Smooth muscle cell (in vitro differentiated cells): ENCODE measurements at regions not wholly inside any gene's neighbourhood (a gene's known extent, or its start where the extent isn't known, plus 50 kb on each side); places are given as distances from the start of the nearest gene placed in this dataset.

ENCODE experiments used
- DNase-seq: peaks from one replicate; lab custom pipeline; 2025; ENCODE audit not compliant: unreplicated experiment; lab: John Stamatoyannopoulos, UW
- H2AFZ ChIP-seq: fragments of 200-600 bp; sonication (generic); 2 replicates; pipeline ENCODE4 v1.6.0; 2016; ENCODE audit warnings: antibody characterized with exemption, low read depth, mild to moderate bottlenecking
- H3F3A ChIP-seq: fragments of 200-600 bp; sonication (generic); 2 replicates; pipeline ENCODE4 v1.6.0; 2017; ENCODE audit warnings: antibody characterized with exemption, low read depth
- H3K27ac ChIP-seq: fragments of 200-600 bp; sonication (generic); 2 replicates; pipeline ENCODE4 v1.5.1; 2016; ENCODE audit warnings: low read depth, mild to moderate bottlenecking
- H3K27me3 ChIP-seq: fragments of 200-600 bp; sonication (generic); 2 replicates; pipeline ENCODE4 v1.6.1; 2016; ENCODE audit warnings: low read depth, mild to moderate bottlenecking
- H3K36me3 ChIP-seq: fragments of 200-600 bp; sonication (generic); 2 replicates; pipeline ENCODE4 v1.5.1; 2016; ENCODE audit warnings: low read depth
- H3K4me1 ChIP-seq: fragments of 200-600 bp; sonication (generic); 2 replicates; pipeline ENCODE4 v1.5.1; 2016; ENCODE audit warnings: low read depth
- H3K4me2 ChIP-seq: fragments of 200-600 bp; sonication (generic); 2 replicates; pipeline ENCODE4 v1.6.0; 2016; ENCODE audit warnings: mild to moderate bottlenecking
- H3K4me3 ChIP-seq: fragments of 200-600 bp; sonication (generic); 2 replicates; pipeline ENCODE4 v1.5.1; 2016; ENCODE audit warnings: mild to moderate bottlenecking
- H3K79me2 ChIP-seq: fragments of 200-600 bp; sonication (generic); 2 replicates; pipeline ENCODE4 v1.6.0; 2016; ENCODE audit warnings: low read depth, mild to moderate bottlenecking
- H3K9ac ChIP-seq: fragments of 200-600 bp; sonication (generic); 2 replicates; pipeline ENCODE4 v1.6.0; 2016; ENCODE audit warnings: low read depth
- H3K9me3 ChIP-seq: fragments of 200-600 bp; sonication (generic); replicated peaks from 2 replicates; pipeline ENCODE4 v1.5.1; 2016; ENCODE audit warnings: low read depth
- H4K20me1 ChIP-seq: fragments of 200-600 bp; sonication (generic); 2 replicates; pipeline ENCODE4 v1.6.0; 2016; ENCODE audit warnings: low read depth
- WGBS: methylation state at CpG from one replicate; pipeline ENCODE4 v1.1.7; 2016; ENCODE audit warnings: low lambda C conversion rate; 5-methylcytosine and 5-hydroxymethylcytosine counted together
- TF ChIP-seq, protein P1 (sequence below): fragments of 200-600 bp; sonication (generic); IDR thresholded peaks from 2 replicates; pipeline ENCODE4 v1.5.1; 2017; ENCODE audit warnings: borderline replicate concordance, mild to moderate bottlenecking, antibody characterized with exemption; ENCODE audit not compliant: insufficient read depth, poor library complexity, severe bottlenecking

GRCh38 chr5:117060099-117060498, 485.5 kb upstream of the SEMA6A start:
- Histone ChIP-seq H3K36me3 (no peaks in the 10 kb centered on the region), H3K4me2 (no peak overlapping the region), H3K27ac (no peak overlapping the region), H3K79me2 (no peaks in the 10 kb centered on the region), H4K20me1 (no peaks in the 10 kb centered on the region), H3K9ac (no peak overlapping the region), H3K4me3 (no peak overlapping the region), H3F3A (no peaks in the 10 kb centered on the region), H2AFZ (no peak overlapping the region), H3K4me1 (peaks cover 3% of the 10 kb centered on the region), H3K9me3 (no peaks in the 10 kb centered on the region), H3K27me3 (no peaks in the 10 kb centered on the region)
- TF ChIP-seq, protein P1, sequence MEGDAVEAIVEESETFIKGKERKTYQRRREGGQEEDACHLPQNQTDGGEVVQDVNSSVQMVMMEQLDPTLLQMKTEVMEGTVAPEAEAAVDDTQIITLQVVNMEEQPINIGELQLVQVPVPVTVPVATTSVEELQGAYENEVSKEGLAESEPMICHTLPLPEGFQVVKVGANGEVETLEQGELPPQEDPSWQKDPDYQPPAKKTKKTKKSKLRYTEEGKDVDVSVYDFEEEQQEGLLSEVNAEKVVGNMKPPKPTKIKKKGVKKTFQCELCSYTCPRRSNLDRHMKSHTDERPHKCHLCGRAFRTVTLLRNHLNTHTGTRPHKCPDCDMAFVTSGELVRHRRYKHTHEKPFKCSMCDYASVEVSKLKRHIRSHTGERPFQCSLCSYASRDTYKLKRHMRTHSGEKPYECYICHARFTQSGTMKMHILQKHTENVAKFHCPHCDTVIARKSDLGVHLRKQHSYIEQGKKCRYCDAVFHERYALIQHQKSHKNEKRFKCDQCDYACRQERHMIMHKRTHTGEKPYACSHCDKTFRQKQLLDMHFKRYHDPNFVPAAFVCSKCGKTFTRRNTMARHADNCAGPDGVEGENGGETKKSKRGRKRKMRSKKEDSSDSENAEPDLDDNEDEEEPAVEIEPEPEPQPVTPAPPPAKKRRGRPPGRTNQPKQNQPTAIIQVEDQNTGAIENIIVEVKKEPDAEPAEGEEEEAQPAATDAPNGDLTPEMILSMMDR = no peak
- no peak for DNase-seq
- 72% methylated on average over 1 of the region's 1 CpG for WGBS

- H3K9ac ChIP-seq = no peak overlapping the region
- peaks cover 3% of the 10 kb centered on the region for H3K4me1 ChIP-seq
- no peaks in the 10 kb centered on the region for H3F3A ChIP-seq
- H3K9me3 ChIP-seq = no peaks in the 10 kb centered on the region
- H3K27ac ChIP-seq = no peak overlapping the region
- no peaks in the 10 kb centered on the region for H4K20me1 ChIP-seq
- H3K36me3 ChIP-seq = no peaks in the 10 kb centered on the region
- H3K79me2 ChIP-seq = no peaks in the 10 kb centered on the region
- no peak overlapping the region for H3K4me2 ChIP-seq
- DNase-seq = no peak
- TF ChIP-seq, protein P1 = no peak
- no peak overlapping the region for H3K4me3 ChIP-seq
- no peaks in the 10 kb centered on the region for H3K27me3 ChIP-seq
- no peak overlapping the region for H2AFZ ChIP-seq
Observed at GRCh38 chr5:117058740-117059139, 484.1 kb upstream of the SEMA6A start.

DNA sequence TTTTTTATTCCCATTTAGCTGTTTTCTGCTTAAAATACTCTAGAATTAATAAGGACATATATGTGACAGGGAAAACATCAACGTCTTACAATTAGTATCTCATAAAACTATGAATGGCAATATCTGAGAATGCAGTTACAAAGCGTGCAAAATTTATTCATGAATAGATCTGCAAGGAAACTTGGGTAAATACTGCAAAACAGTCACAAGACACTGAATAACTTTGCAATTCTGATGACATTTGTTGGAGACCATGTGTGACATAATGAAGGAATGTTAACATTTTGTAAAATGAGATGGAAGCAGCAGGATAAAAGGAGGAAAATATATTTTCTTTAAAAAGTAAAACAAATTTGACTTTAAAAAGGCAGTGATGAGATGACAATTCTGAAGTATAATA, 480.9 kb upstream of the SEMA6A start:
- H3K36me3 ChIP-seq = no peaks in the 10 kb centered on the region
- no peak overlapping the region for H3K4me2 ChIP-seq
- H3K79me2 ChIP-seq = no peaks in the 10 kb centered on the region
- peaks cover 3% of the 10 kb centered on the region for H3K4me1 ChIP-seq
- H3K27ac ChIP-seq = no peak overlapping the region
- DNase-seq = no peak
- no peaks in the 10 kb centered on the region for H3K27me3 ChIP-seq
- WGBS = 87% methylated on average over 2 of the region's 2 CpGs
- H3F3A ChIP-seq = no peaks in the 10 kb centered on the region
- no peaks in the 10 kb centered on the region for H4K20me1 ChIP-seq
- TF ChIP-seq, protein P1 = no peak
- H3K9ac ChIP-seq = no peak overlapping the region
- no peak overlapping the region for H3K4me3 ChIP-seq
- H3K9me3 ChIP-seq = no peaks in the 10 kb centered on the region
- no peak overlapping the region for H2AFZ ChIP-seq

DNA sequence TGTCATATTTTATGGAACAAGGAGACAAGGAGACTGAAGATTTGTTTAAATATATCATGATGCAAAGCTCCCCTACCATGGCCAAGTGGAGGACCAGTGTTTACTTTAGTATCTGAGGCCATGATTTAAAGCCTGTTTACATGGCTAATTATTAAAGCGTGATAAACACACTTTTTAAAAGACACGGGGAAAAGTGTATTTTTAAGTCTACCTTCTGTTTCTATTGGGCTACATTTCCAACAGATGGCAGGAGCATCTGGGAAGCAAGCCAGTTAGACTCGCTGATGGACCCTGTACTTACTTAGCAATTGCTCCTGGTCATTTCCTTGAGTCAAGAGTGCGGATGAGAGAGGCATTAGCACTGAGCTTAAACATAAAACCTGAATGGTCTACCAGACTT, 480.3 kb upstream of the SEMA6A start:
- Histone ChIP-seq H3K9ac (no peak overlapping the region), H4K20me1 (no peaks in the 10 kb centered on the region), H3K4me2 (no peak overlapping the region), H3K4me3 (no peak overlapping the region), H3F3A (no peaks in the 10 kb centered on the region), H3K27ac (no peak overlapping the region), H2AFZ (no peak overlapping the region), H3K79me2 (no peaks in the 10 kb centered on the region), H3K4me1 (peaks cover 3% of the 10 kb centered on the region), H3K36me3 (no peaks in the 10 kb centered on the region), H3K9me3 (no peaks in the 10 kb centered on the region), H3K27me3 (no peaks in the 10 kb centered on the region)
- no peak for DNase-seq
- TF ChIP-seq, protein P1 = no peak
- 78% methylated on average over 4 of the region's 4 CpGs for WGBS
